Astrocyte (in vitro differentiated cells and primary cell): ENCODE measurements at regions not wholly inside any gene's neighbourhood (a gene's known extent, or its start where the extent isn't known, plus 50 kb on each side); places are given as distances from the start of the nearest gene placed in this dataset.

Experiments
- DNase-seq: peaks from one replicate; pipeline ENCODE4 v3.0.0-alpha.2; 2010; ENCODE audit warnings: low read depth
- FAIRE-seq: peaks from 2 replicates; lab custom pipeline; 2011; peaks lifted over from hg19 to GRCh38; lab: Jason Lieb, UNC
- H2AFZ ChIP-seq: 2 replicates; pipeline ENCODE4 v1.6.0; 2012; ENCODE audit warnings: low read depth, low read length, inconsistent platforms
- H3K27ac ChIP-seq: 2 replicates; pipeline ENCODE4 v1.5.1; 2011; ENCODE audit warnings: low read depth, low read length, inconsistent platforms
- H3K27me3 ChIP-seq: 2 replicates; pipeline ENCODE4 v1.6.0; 2011; ENCODE audit warnings: low read length, inconsistent platforms; ENCODE audit not compliant: insufficient read depth
- H3K36me3 ChIP-seq: 2 replicates; pipeline ENCODE4 v1.5.1; 2011; ENCODE audit warnings: low read length, inconsistent platforms; ENCODE audit not compliant: insufficient read depth
- H3K4me1 ChIP-seq: 2 replicates; pipeline ENCODE4 v1.5.1; 2011; ENCODE audit warnings: low read length, inconsistent platforms; ENCODE audit not compliant: insufficient read depth
- H3K4me2 ChIP-seq: 2 replicates; pipeline ENCODE4 v1.6.0; 2012; ENCODE audit warnings: low read length, inconsistent platforms
- H3K4me3 ChIP-seq: 2 replicates; pipeline ENCODE4 v1.5.1; 2011; ENCODE audit warnings: low read depth, mild to moderate bottlenecking, low read length, inconsistent platforms; ENCODE audit not compliant: insufficient read depth
- H3K79me2 ChIP-seq: 2 replicates; pipeline ENCODE4 v1.6.0; 2012; ENCODE audit warnings: mild to moderate bottlenecking, low read length, inconsistent platforms; ENCODE audit not compliant: insufficient read depth
- H3K9ac ChIP-seq: 2 replicates; pipeline ENCODE4 v1.6.0; 2012; ENCODE audit warnings: mild to moderate bottlenecking, low read length, inconsistent platforms
- H3K9me3 ChIP-seq: 2 replicates; pipeline ENCODE4 v1.5.1; 2012; ENCODE audit warnings: low read depth, mild to moderate bottlenecking, low read length, inconsistent platforms; ENCODE audit not compliant: insufficient read depth
- H4K20me1 ChIP-seq: 2 replicates; pipeline ENCODE4 v1.6.0; 2012; ENCODE audit warnings: low read length, inconsistent platforms; ENCODE audit not compliant: insufficient read depth
- H3K27ac Mint-ChIP-seq: one replicate; pipeline ENCODE4 v1.8.0; 2021; ENCODE audit warnings: mild to moderate bottlenecking, mixed read lengths; ENCODE audit not compliant: unreplicated experiment
- H3K27me3 Mint-ChIP-seq: one replicate; pipeline ENCODE4 v1.8.0; 2021; ENCODE audit warnings: low read depth, mixed read lengths; ENCODE audit not compliant: unreplicated experiment
- H3K36me3 Mint-ChIP-seq: one replicate; pipeline ENCODE4 v1.8.0; 2021; ENCODE audit warnings: low read depth, mixed read lengths; ENCODE audit not compliant: unreplicated experiment
- H3K4me1 Mint-ChIP-seq: one replicate; pipeline ENCODE4 v1.8.0; 2021; ENCODE audit warnings: low read depth, mixed read lengths; ENCODE audit not compliant: unreplicated experiment
- H3K4me3 Mint-ChIP-seq: one replicate; pipeline ENCODE4 v1.8.0; 2021; ENCODE audit warnings: mild to moderate bottlenecking, moderate library complexity, mixed read lengths; ENCODE audit not compliant: unreplicated experiment
- H3K9me3 Mint-ChIP-seq: one replicate; pipeline ENCODE4 v1.8.0; 2021; ENCODE audit warnings: mild to moderate bottlenecking, mixed read lengths; ENCODE audit not compliant: unreplicated experiment
- CTCF ChIP-seq: IDR thresholded peaks from 2 replicates; pipeline ENCODE4 v1.5.1; 2011; ENCODE audit warnings: low read depth, mild to moderate bottlenecking, inconsistent platforms, low read length, moderate library complexity; ENCODE audit not compliant: insufficient read depth
- EZH2 ChIP-seq: IDR thresholded peaks from 2 replicates; pipeline ENCODE4 v1.6.1; 2012; ENCODE audit warnings: mild to moderate bottlenecking, low read length, inconsistent platforms; ENCODE audit not compliant: insufficient read depth

GRCh38 chr2:188785061-188785460, 189.1 kb upstream of the COL3A1 start:
- H3K36me3 ChIP-seq: no peaks in the 10 kb centered on the region
- peak; percentile 23 for FAIRE-seq
- no peaks in the 10 kb centered on the region for H3K79me2 ChIP-seq
- H3K9me3 ChIP-seq: no peaks in the 10 kb centered on the region
- H3K4me1 Mint-ChIP-seq: peaks cover 48% of the 10 kb centered on the region
- TF ChIP-seq CTCF (no peak), EZH2 (no peak)
- no peak overlapping the region for H3K4me2 ChIP-seq
- DNase-seq: no peak
- H3K27me3 ChIP-seq: no peaks in the 10 kb centered on the region
- H4K20me1 ChIP-seq: no peaks in the 10 kb centered on the region
- H3K4me1 ChIP-seq: peaks cover 36% of the 10 kb centered on the region
- no peaks in the 10 kb centered on the region for H3K36me3 Mint-ChIP-seq
- H3K27me3 Mint-ChIP-seq: no peaks in the 10 kb centered on the region
- no peak overlapping the region for H3K4me3 Mint-ChIP-seq
- H3K4me3 ChIP-seq: no peak overlapping the region
- peak overlapping the region; percentile 98 for H3K27ac Mint-ChIP-seq
- no peak overlapping the region for H3K9ac ChIP-seq
- no peaks in the 10 kb centered on the region for H3K9me3 Mint-ChIP-seq
- H3K27ac ChIP-seq: peak overlapping the region; percentile 91
- no peak overlapping the region for H2AFZ ChIP-seq

- Histone ChIP-seq H3K4me1 (peaks cover 36% of the 10 kb centered on the region), H4K20me1 (no peaks in the 10 kb centered on the region), H3K27ac (peak overlapping the region; percentile 91), H3K4me2 (no peak overlapping the region), H3K4me3 (no peak overlapping the region), H3K9ac (no peak overlapping the region), H3K9me3 (no peaks in the 10 kb centered on the region), H3K79me2 (no peaks in the 10 kb centered on the region), H3K36me3 (no peaks in the 10 kb centered on the region), H2AFZ (no peak overlapping the region), H3K27me3 (no peaks in the 10 kb centered on the region)
- FAIRE-seq (peak; percentile 54), DNase-seq (no peak)
- Mint-ChIP-seq H3K36me3 (no peaks in the 10 kb centered on the region), H3K27ac (peak overlapping the region; percentile 98), H3K4me3 (no peak overlapping the region), H3K4me1 (peaks cover 48% of the 10 kb centered on the region), H3K27me3 (no peaks in the 10 kb centered on the region), H3K9me3 (no peaks in the 10 kb centered on the region)
- TF ChIP-seq CTCF (no peak), EZH2 (no peak)
Observed at GRCh38 chr2:188785490-188785889, 188.7 kb upstream of the COL3A1 start.

- H3K27me3 ChIP-seq: no peaks in the 10 kb centered on the region
- Mint-ChIP-seq H3K9me3 (no peaks in the 10 kb centered on the region), H3K27me3 (no peaks in the 10 kb centered on the region), H3K36me3 (no peaks in the 10 kb centered on the region), H3K4me3 (no peak overlapping the region), H3K4me1 (peaks cover 48% of the 10 kb centered on the region), H3K27ac (peak overlapping the region; percentile 98)
- H3K27ac ChIP-seq: peak overlapping the region; percentile 91
- no peaks in the 10 kb centered on the region for H3K9me3 ChIP-seq
- peak; percentile 87 for DNase-seq
- H3K4me3 ChIP-seq: no peak overlapping the region
- no peaks in the 10 kb centered on the region for H3K79me2 ChIP-seq
- no peak for TF ChIP-seq CTCF
- TF ChIP-seq EZH2: no peak
- H4K20me1 ChIP-seq: no peaks in the 10 kb centered on the region
- H3K4me1 ChIP-seq: peaks cover 36% of the 10 kb centered on the region
- H3K36me3 ChIP-seq: no peaks in the 10 kb centered on the region
- peak overlapping the region; percentile 34 for H2AFZ ChIP-seq
- FAIRE-seq: peak; percentile 5
- H3K4me2 ChIP-seq: peak overlapping the region; percentile 62
- peak overlapping the region; percentile 74 for H3K9ac ChIP-seq
Observed at GRCh38 chr2:188786368-188786841, 187.8 kb upstream of the COL3A1 start.
